ENCODE measurements at regions not wholly inside any gene's neighbourhood (a gene's known extent, or its start where the extent isn't known, plus 50 kb on each side); places are given as distances from the start of the nearest gene placed in this dataset.
"Not testable (repeated sequence)": the region's sequence is repeated elsewhere in the genome, so short reads cannot be mapped to it uniquely, and the experiment has no call there.

GRCh38 chr16:16972831-16973230, 497.9 kb downstream of the XYLT1 start:
- no peak for DNase-seq
- Histone ChIP-seq H3K4me3 (ENCODE audit: low read length) (no peak overlapping the region), H3K27me3 (ENCODE audit: control insufficient read depth, insufficient read depth, low read length) (no peaks in the 10 kb centered on the region), H3K36me3 (ENCODE audit: control insufficient read depth, insufficient read depth, low read length) (no peaks in the 10 kb centered on the region), H3K9me3 (ENCODE audit: control insufficient read depth, insufficient read depth, low read length) (no peaks in the 10 kb centered on the region), H3K27ac (ENCODE audit: low read length) (no peak overlapping the region), H3K4me1 (ENCODE audit: control insufficient read depth, insufficient read depth, low read length) (no peaks in the 10 kb centered on the region)
- no peak overlapping the region for H3K4me3 Mint-ChIP-seq
- H3K27ac Mint-ChIP-seq, result no peak overlapping the region
- intact Hi-C loops (cut with micrococcal nuclease), result no loop called here
- WGBS (ENCODE audit: insufficient coverage), result 93% methylated on average over 4 of the region's 4 CpGs
- no peaks in the 10 kb centered on the region for H3K36me3 Mint-ChIP-seq
- peaks cover 0 to 10% of the 10 kb centered on the region in 2 donors for H3K27me3 Mint-ChIP-seq (ENCODE audit: low read depth in 2 of 2)
- H3K9me3 Mint-ChIP-seq, result no peaks in the 10 kb centered on the region
- ATAC-seq, result no peak
- H3K4me1 Mint-ChIP-seq, result no peaks in the 10 kb centered on the region
- TF ChIP-seq CTCF (IDR thresholded peaks at IDR 0.05), result no peak

DNA sequence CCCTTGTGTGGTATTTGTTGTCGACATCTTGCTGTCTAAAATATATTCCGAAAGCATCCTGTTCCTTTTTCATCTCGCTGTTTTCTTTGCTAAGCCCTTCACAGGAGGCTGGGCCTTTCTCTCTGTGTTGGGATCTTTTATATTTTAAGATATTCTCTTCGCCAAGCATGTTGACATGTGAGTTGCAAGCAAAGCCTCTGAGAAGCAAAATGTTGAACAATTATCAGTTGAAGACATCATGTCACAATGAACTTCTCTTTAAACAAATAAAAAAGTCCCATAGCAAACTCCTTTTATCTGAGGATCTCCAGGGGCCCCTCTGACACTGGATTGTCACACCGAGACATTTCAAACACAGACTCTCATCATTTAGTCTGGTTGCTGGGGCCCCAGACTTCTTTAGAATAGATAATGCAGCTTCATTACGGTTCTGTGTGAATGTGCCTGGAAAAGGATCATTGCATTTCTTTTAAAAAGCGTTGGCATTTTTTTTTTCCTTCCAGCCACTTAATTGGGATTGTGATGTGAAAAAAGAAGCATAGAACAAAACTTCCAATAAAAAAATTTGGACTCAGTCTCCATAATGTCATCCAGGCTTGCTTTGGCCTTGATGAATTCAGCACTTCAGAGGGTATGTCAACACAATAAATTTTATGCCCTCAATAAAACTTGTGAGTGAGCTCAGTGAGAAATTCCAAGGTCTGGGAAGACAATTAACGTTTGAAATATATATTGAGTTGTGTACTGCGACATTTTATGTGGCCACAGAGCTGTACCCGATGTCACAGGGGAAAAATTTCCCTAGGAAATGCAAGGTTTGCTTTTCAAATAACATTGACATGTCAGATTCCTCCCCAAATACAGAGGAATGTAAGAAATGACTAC, 496.8 kb downstream of the XYLT1 start:
- Histone ChIP-seq H3K4me1 (ENCODE audit: control insufficient read depth, insufficient read depth, low read length) (no peaks in the 10 kb centered on the region), H3K9me3 (ENCODE audit: control insufficient read depth, insufficient read depth, low read length) (no peaks in the 10 kb centered on the region), H3K27ac (ENCODE audit: low read length) (no peak overlapping the region), H3K27me3 (ENCODE audit: control insufficient read depth, insufficient read depth, low read length) (no peaks in the 10 kb centered on the region), H3K36me3 (ENCODE audit: control insufficient read depth, insufficient read depth, low read length) (no peaks in the 10 kb centered on the region), H3K4me3 (ENCODE audit: low read length) (no peak overlapping the region)
- no peak for TF ChIP-seq CTCF (IDR thresholded peaks at IDR 0.05)
- intact Hi-C loops (cut with micrococcal nuclease), result no loop called here
- peaks cover 0 to 6% of the 10 kb centered on the region in 2 donors for H3K27me3 Mint-ChIP-seq (ENCODE audit: low read depth in 2 of 2)
- WGBS (ENCODE audit: insufficient coverage), result 88% methylated on average over 9 of the region's 10 CpGs
- no peaks in the 10 kb centered on the region for H3K36me3 Mint-ChIP-seq
- H3K4me1 Mint-ChIP-seq, result no peaks in the 10 kb centered on the region
- DNase-seq, result no peak
- no peak overlapping the region for H3K27ac Mint-ChIP-seq
- H3K9me3 Mint-ChIP-seq, result no peaks in the 10 kb centered on the region
- H3K4me3 Mint-ChIP-seq, result no peak overlapping the region
- ATAC-seq, result no peak

GRCh38 chr16:16982614-16983013, 488.1 kb downstream of the XYLT1 start:
- no peaks in the 10 kb centered on the region for H3K4me1 ChIP-seq (ENCODE audit: control insufficient read depth, insufficient read depth, low read length)
- Mint-ChIP-seq H3K9me3 (peaks cover 0 to 3% of the 10 kb centered on the region in 2 donors), H3K4me3 (no peak overlapping the region), H3K27ac (no peak overlapping the region), H3K36me3 (peaks cover 7% of the 10 kb centered on the region), H3K27me3 (ENCODE audit: low read depth in 2 of 2) (no peaks in the 10 kb centered on the region), H3K4me1 (peaks cover 18 to 23% of the 10 kb centered on the region in 2 donors)
- DNase-seq (no peak), ATAC-seq (no peak)
- H3K27me3 ChIP-seq (ENCODE audit: control insufficient read depth, insufficient read depth, low read length), result no peaks in the 10 kb centered on the region
- H3K27ac ChIP-seq (ENCODE audit: low read length), result no peak overlapping the region
- no peak overlapping the region for H3K4me3 ChIP-seq (ENCODE audit: low read length)
- WGBS (ENCODE audit: insufficient coverage), result 89% methylated on average over 4 of the region's 4 CpGs
- no peaks in the 10 kb centered on the region for H3K9me3 ChIP-seq (ENCODE audit: control insufficient read depth, insufficient read depth, low read length)
- intact Hi-C loops (cut with micrococcal nuclease), result no loop called here
- no peak for TF ChIP-seq CTCF (IDR thresholded peaks at IDR 0.05)
- H3K36me3 ChIP-seq (ENCODE audit: control insufficient read depth, insufficient read depth, low read length), result no peaks in the 10 kb centered on the region

- Histone ChIP-seq H3K36me3 (ENCODE audit: control insufficient read depth, insufficient read depth, low read length) (no peaks in the 10 kb centered on the region), H3K4me3 (ENCODE audit: low read length) (no peak overlapping the region), H3K27me3 (ENCODE audit: control insufficient read depth, insufficient read depth, low read length) (no peaks in the 10 kb centered on the region), H3K4me1 (ENCODE audit: control insufficient read depth, insufficient read depth, low read length) (no peaks in the 10 kb centered on the region), H3K27ac (ENCODE audit: low read length) (no peak overlapping the region), H3K9me3 (ENCODE audit: control insufficient read depth, insufficient read depth, low read length) (no peaks in the 10 kb centered on the region)
- no peak overlapping the region for H3K4me3 Mint-ChIP-seq
- DNase-seq (no peak), ATAC-seq (no peak)
- no peak for TF ChIP-seq CTCF (IDR thresholded peaks at IDR 0.05)
- H3K4me1 Mint-ChIP-seq, result peaks cover 18 to 24% of the 10 kb centered on the region in 2 donors
- H3K27me3 Mint-ChIP-seq (ENCODE audit: low read depth in 2 of 2), result no peaks in the 10 kb centered on the region
- H3K36me3 Mint-ChIP-seq, result peaks cover 7% of the 10 kb centered on the region
- no peak overlapping the region for H3K27ac Mint-ChIP-seq
- peaks cover 0 to 3% of the 10 kb centered on the region in 2 donors for H3K9me3 Mint-ChIP-seq
- intact Hi-C loops (cut with micrococcal nuclease), result no loop called here
- WGBS (ENCODE audit: insufficient coverage), result 97% methylated on average over 7 of the region's 7 CpGs
Observed at GRCh38 chr16:16983582-16983981, 487.2 kb downstream of the XYLT1 start.

DNA sequence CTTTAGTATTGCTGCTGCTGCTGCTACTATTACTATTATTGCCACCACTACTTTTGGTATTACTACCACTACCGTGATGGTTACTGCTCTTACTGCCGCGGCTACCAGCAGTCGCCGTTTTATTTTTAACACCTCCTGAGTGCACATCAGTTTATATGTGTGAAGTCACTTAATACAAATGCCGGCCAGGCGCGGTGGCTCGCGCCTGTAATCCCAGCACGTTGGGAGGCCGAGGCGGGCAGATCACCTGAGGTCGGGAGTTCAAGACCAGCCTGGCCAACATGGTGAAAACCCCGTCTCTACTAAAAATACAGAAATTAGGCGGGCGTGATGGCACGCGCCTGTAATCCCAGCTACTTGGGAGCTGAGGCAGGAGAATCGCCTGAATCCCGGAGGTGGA, 486.7 kb downstream of the XYLT1 start:
- peaks cover 18 to 29% of the 10 kb centered on the region in 2 donors for H3K4me1 Mint-ChIP-seq
- H3K9me3 Mint-ChIP-seq; H3K27me3 Mint-ChIP-seq (ENCODE audit: low read depth in 2 of 2); intact Hi-C loops (cut with micrococcal nuclease); H3K9me3 ChIP-seq (ENCODE audit: control insufficient read depth, insufficient read depth, low read length); H3K27me3 ChIP-seq (ENCODE audit: control insufficient read depth, insufficient read depth, low read length); DNase-seq; H3K4me1 ChIP-seq (ENCODE audit: control insufficient read depth, insufficient read depth, low read length); H3K4me3 Mint-ChIP-seq; ATAC-seq; H3K36me3 ChIP-seq (ENCODE audit: control insufficient read depth, insufficient read depth, low read length); H3K36me3 Mint-ChIP-seq; H3K4me3 ChIP-seq (ENCODE audit: low read length): not testable (repeated sequence)
- peak overlapping the region; percentile 85 to 89 for H3K27ac Mint-ChIP-seq
- peak overlapping the region; percentile 57 for H3K27ac ChIP-seq (ENCODE audit: low read length)
- WGBS (ENCODE audit: insufficient coverage), result 97% methylated on average over 21 of the region's 21 CpGs

Data from natural killer cell (primary cell).